ENCODE measurements at regions not wholly inside any gene's neighbourhood (a gene's known extent, or its start where the extent isn't known, plus 50 kb on each side); places are given as distances from the start of the nearest gene placed in this dataset.

- no peaks in the 10 kb centered on the region for H3K9me3 Mint-ChIP-seq (ENCODE audit: unreplicated experiment)
Measured at GRCh38 chr7:125173571-125173970, 243.9 kb upstream of the POT1 start.

GRCh38 chr7:125169088-125169487 is 239.5 kb upstream of the POT1 start:
- TF ChIP-seq CTCF (IDR thresholded peaks at IDR 0.05; ENCODE audit: unreplicated experiment): no peak
- no peak overlapping the region for H3K27ac Mint-ChIP-seq (ENCODE audit: unreplicated experiment)
- no peaks in the 10 kb centered on the region for H3K27me3 Mint-ChIP-seq (ENCODE audit: unreplicated experiment)
- H3K4me1 Mint-ChIP-seq (ENCODE audit: unreplicated experiment): no peaks in the 10 kb centered on the region
- no peaks in the 10 kb centered on the region for H3K36me3 Mint-ChIP-seq (ENCODE audit: low read depth, unreplicated experiment)
- H3K4me3 Mint-ChIP-seq (ENCODE audit: unreplicated experiment): no peak overlapping the region
- H3K9me3 Mint-ChIP-seq (ENCODE audit: unreplicated experiment): no peaks in the 10 kb centered on the region
- no peak for DNase-seq (ENCODE audit: low spot score)

More at GRCh38 chr7:125173571-125173970, 243.9 kb upstream of the POT1 start:
- no peaks in the 10 kb centered on the region for H3K27me3 Mint-ChIP-seq (ENCODE audit: unreplicated experiment)
- no peak overlapping the region for H3K4me3 Mint-ChIP-seq (ENCODE audit: unreplicated experiment)
- no peaks in the 10 kb centered on the region for H3K4me1 Mint-ChIP-seq (ENCODE audit: unreplicated experiment)
- TF ChIP-seq CTCF (IDR thresholded peaks at IDR 0.05; ENCODE audit: unreplicated experiment): no peak
- no peak overlapping the region for H3K27ac Mint-ChIP-seq (ENCODE audit: unreplicated experiment)
- no peaks in the 10 kb centered on the region for H3K36me3 Mint-ChIP-seq (ENCODE audit: low read depth, unreplicated experiment)
- no peak for DNase-seq (ENCODE audit: low spot score)

- Mint-ChIP-seq H3K27me3 (ENCODE audit: unreplicated experiment) (no peaks in the 10 kb centered on the region), H3K27ac (ENCODE audit: unreplicated experiment) (no peak overlapping the region), H3K4me3 (ENCODE audit: unreplicated experiment) (no peak overlapping the region), H3K36me3 (ENCODE audit: low read depth, unreplicated experiment) (no peaks in the 10 kb centered on the region), H3K9me3 (ENCODE audit: unreplicated experiment) (no peaks in the 10 kb centered on the region), H3K4me1 (ENCODE audit: unreplicated experiment) (no peaks in the 10 kb centered on the region)
- no peak for TF ChIP-seq CTCF (IDR thresholded peaks at IDR 0.05; ENCODE audit: unreplicated experiment)
- no peak for DNase-seq (ENCODE audit: low spot score)
Measured at GRCh38 chr7:125154930-125155329, 225.3 kb upstream of the POT1 start.

- Mint-ChIP-seq H3K27me3 (ENCODE audit: unreplicated experiment) (no peaks in the 10 kb centered on the region), H3K27ac (ENCODE audit: unreplicated experiment) (no peak overlapping the region), H3K9me3 (ENCODE audit: unreplicated experiment) (no peaks in the 10 kb centered on the region), H3K36me3 (ENCODE audit: low read depth, unreplicated experiment) (no peaks in the 10 kb centered on the region), H3K4me1 (ENCODE audit: unreplicated experiment) (no peaks in the 10 kb centered on the region), H3K4me3 (ENCODE audit: unreplicated experiment) (no peak overlapping the region)
- TF ChIP-seq CTCF (IDR thresholded peaks at IDR 0.05; ENCODE audit: unreplicated experiment): no peak
- DNase-seq (ENCODE audit: low spot score): no peak
Measured at GRCh38 chr7:125149151-125149550, 219.5 kb upstream of the POT1 start.

- Mint-ChIP-seq H3K27me3 (ENCODE audit: unreplicated experiment) (no peaks in the 10 kb centered on the region), H3K4me1 (ENCODE audit: unreplicated experiment) (no peaks in the 10 kb centered on the region), H3K4me3 (ENCODE audit: unreplicated experiment) (no peak overlapping the region), H3K27ac (ENCODE audit: unreplicated experiment) (no peak overlapping the region), H3K36me3 (ENCODE audit: low read depth, unreplicated experiment) (no peaks in the 10 kb centered on the region), H3K9me3 (ENCODE audit: unreplicated experiment) (no peaks in the 10 kb centered on the region)
- DNase-seq (ENCODE audit: low spot score): no peak
- TF ChIP-seq CTCF (IDR thresholded peaks at IDR 0.05; ENCODE audit: unreplicated experiment): no peak
Measured at GRCh38 chr7:125147047-125147446, 217.4 kb upstream of the POT1 start.
